ENCODE measurements at regions not wholly inside any gene's neighbourhood (a gene's known extent, or its start where the extent isn't known, plus 50 kb on each side); places are given as distances from the start of the nearest gene placed in this dataset.

GRCh38 chr3:88311826-88312225 is 162.1 kb downstream of the C3orf38 start:
- Histone ChIP-seq H3K27me3 (ENCODE audit: insufficient read depth) (no peaks in the 10 kb centered on the region), H3K27ac (ENCODE audit: low read depth) (no peak overlapping the region), H3K9me2 (ENCODE audit: insufficient read depth) (no peaks in the 10 kb centered on the region), H3K4me2 (no peak overlapping the region), H3K79me2 (replicated peaks; ENCODE audit: insufficient read depth) (no peaks in the 10 kb centered on the region), H3K4me3 (no peak overlapping the region), H3F3A (replicated peaks; ENCODE audit: low read depth) (no peaks in the 10 kb centered on the region), H3K36me3 (ENCODE audit: insufficient read depth) (no peaks in the 10 kb centered on the region), H3K4me1 (ENCODE audit: insufficient read depth) (peaks cover 42% of the 10 kb centered on the region), H4K20me1 (replicated peaks; ENCODE audit: insufficient read depth) (no peaks in the 10 kb centered on the region), H2AFZ (no peak overlapping the region; the same call in 1 of the 2 replicates)
- DNase-seq (ENCODE audit: low spot score) (no peak), ATAC-seq (no peak)
- peaks cover 4% of the 10 kb centered on the region; the same call in 1 of the 3 replicates for H3K36me3 Mint-ChIP-seq (ENCODE audit: low read depth)
- no peaks in the 10 kb centered on the region for H3K9me3 Mint-ChIP-seq
- peaks cover 31% of the 10 kb centered on the region for H3K4me1 Mint-ChIP-seq
- H3K27me3 Mint-ChIP-seq (ENCODE audit: insufficient read depth, low read depth, poor library complexity) = no peaks in the 10 kb centered on the region
- TF ChIP-seq STAT1 (IDR thresholded peaks at IDR 0.05; ENCODE audit: unreplicated experiment) = no peak
- TF ChIP-seq, protein P1, sequence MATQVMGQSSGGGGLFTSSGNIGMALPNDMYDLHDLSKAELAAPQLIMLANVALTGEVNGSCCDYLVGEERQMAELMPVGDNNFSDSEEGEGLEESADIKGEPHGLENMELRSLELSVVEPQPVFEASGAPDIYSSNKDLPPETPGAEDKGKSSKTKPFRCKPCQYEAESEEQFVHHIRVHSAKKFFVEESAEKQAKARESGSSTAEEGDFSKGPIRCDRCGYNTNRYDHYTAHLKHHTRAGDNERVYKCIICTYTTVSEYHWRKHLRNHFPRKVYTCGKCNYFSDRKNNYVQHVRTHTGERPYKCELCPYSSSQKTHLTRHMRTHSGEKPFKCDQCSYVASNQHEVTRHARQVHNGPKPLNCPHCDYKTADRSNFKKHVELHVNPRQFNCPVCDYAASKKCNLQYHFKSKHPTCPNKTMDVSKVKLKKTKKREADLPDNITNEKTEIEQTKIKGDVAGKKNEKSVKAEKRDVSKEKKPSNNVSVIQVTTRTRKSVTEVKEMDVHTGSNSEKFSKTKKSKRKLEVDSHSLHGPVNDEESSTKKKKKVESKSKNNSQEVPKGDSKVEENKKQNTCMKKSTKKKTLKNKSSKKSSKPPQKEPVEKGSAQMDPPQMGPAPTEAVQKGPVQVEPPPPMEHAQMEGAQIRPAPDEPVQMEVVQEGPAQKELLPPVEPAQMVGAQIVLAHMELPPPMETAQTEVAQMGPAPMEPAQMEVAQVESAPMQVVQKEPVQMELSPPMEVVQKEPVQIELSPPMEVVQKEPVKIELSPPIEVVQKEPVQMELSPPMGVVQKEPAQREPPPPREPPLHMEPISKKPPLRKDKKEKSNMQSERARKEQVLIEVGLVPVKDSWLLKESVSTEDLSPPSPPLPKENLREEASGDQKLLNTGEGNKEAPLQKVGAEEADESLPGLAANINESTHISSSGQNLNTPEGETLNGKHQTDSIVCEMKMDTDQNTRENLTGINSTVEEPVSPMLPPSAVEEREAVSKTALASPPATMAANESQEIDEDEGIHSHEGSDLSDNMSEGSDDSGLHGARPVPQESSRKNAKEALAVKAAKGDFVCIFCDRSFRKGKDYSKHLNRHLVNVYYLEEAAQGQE (IDR thresholded peaks at IDR 0.05; ENCODE audit: unreplicated experiment) = no peak
- TF ChIP-seq JUNB (IDR thresholded peaks at IDR 0.05; ENCODE audit: unreplicated experiment) = no peak
- no peak for TF ChIP-seq ZNF331 (CRISPR knock-in tag; IDR thresholded peaks at IDR 0.05; ENCODE audit: low read depth)
- TF ChIP-seq POLR2AphosphoS5 (IDR thresholded peaks at IDR 0.05; ENCODE audit: low read depth) = no peak
- TF ChIP-seq CREB1 (CRISPR knock-in tag; IDR thresholded peaks at IDR 0.05; ENCODE audit: low read depth) = no peak
- TF ChIP-seq ZNF114 (CRISPR knock-in tag; IDR thresholded peaks at IDR 0.05) = no peak
- TF ChIP-seq, protein P2, sequence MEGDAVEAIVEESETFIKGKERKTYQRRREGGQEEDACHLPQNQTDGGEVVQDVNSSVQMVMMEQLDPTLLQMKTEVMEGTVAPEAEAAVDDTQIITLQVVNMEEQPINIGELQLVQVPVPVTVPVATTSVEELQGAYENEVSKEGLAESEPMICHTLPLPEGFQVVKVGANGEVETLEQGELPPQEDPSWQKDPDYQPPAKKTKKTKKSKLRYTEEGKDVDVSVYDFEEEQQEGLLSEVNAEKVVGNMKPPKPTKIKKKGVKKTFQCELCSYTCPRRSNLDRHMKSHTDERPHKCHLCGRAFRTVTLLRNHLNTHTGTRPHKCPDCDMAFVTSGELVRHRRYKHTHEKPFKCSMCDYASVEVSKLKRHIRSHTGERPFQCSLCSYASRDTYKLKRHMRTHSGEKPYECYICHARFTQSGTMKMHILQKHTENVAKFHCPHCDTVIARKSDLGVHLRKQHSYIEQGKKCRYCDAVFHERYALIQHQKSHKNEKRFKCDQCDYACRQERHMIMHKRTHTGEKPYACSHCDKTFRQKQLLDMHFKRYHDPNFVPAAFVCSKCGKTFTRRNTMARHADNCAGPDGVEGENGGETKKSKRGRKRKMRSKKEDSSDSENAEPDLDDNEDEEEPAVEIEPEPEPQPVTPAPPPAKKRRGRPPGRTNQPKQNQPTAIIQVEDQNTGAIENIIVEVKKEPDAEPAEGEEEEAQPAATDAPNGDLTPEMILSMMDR (conservative IDR thresholded peaks at IDR 0.05; ENCODE audit: low read depth in 2 of 2) = no peak
- TF ChIP-seq NANOG (IDR thresholded peaks at IDR 0.05; ENCODE audit: borderline replicate concordance) = no peak
- no peak for TF ChIP-seq EZH2phosphoT487 (IDR thresholded peaks at IDR 0.05; ENCODE audit: unreplicated experiment)
- TF ChIP-seq ZNF462 (CRISPR knock-in tag; IDR thresholded peaks at IDR 0.05) = no peak
- no peak for TF ChIP-seq ETS1 (IDR thresholded peaks at IDR 0.05)
- TF ChIP-seq EZH2 (IDR thresholded peaks at IDR 0.05; ENCODE audit: low read depth, unreplicated experiment) = no peak
- H3K27ac Mint-ChIP-seq = 0 out of 2 replicates have a peak overlapping the region, but pooled peaks have one; percentile 29
- H3K4me3 Mint-ChIP-seq = no peak overlapping the region

All from GM23338 (cell line).